ENCODE measurements at regions not wholly inside any gene's neighbourhood (a gene's known extent, or its start where the extent isn't known, plus 50 kb on each side); places are given as distances from the start of the nearest gene placed in this dataset.

- no peaks in the 10 kb centered on the region for H3K79me2 ChIP-seq (ENCODE audit: control insufficient read depth, insufficient read depth, low read length)
- H3K4me3 ChIP-seq (replicated peaks in 1 of 4; ENCODE audit: control extremely low read depth in 1 of 4, insufficient read depth in 1 of 4, low read depth in 3 of 4, low read length in 4 of 4), result no peak overlapping the region
- no peak overlapping the region for H3K4me2 ChIP-seq (ENCODE audit: extremely low read depth, insufficient read depth, low read length)
- no peak overlapping the region for H3K27ac ChIP-seq (ENCODE audit: insufficient read depth, low read length)
- no peak for TF ChIP-seq EZH2 (IDR thresholded peaks at IDR 0.05; ENCODE audit: low read length, missing control alignments)
- no peak for TF ChIP-seq CTCF (conservative IDR thresholded peaks at IDR 0.05 in 1 of 2, IDR thresholded peaks at IDR 0.05 in 1 of 2; ENCODE audit: low read depth in 1 of 2, low read length in 2 of 2)
- no peaks in the 10 kb centered on the region for H3K36me3 ChIP-seq (ENCODE audit: control insufficient read depth, insufficient read depth, low read length)
- no peaks in the 10 kb centered on the region for H4K20me1 ChIP-seq (ENCODE audit: control insufficient read depth, extremely low read depth, insufficient read depth, low read length)
- H3K9me3 ChIP-seq (ENCODE audit: control insufficient read depth, insufficient read depth, low read depth, low read length), result no peaks in the 10 kb centered on the region
- H3K27me3 ChIP-seq (ENCODE audit: control insufficient read depth, insufficient read depth, low read length), result no peaks in the 10 kb centered on the region
- no peak for DNase-seq (ENCODE audit: low read depth in 2 of 2)
- H3K9ac ChIP-seq (ENCODE audit: insufficient read depth, low read length), result no peak overlapping the region
- H2AFZ ChIP-seq (ENCODE audit: low read length), result no peak overlapping the region
- H3K4me1 ChIP-seq (ENCODE audit: control insufficient read depth, extremely low read depth, insufficient read depth, low read length), result no peaks in the 10 kb centered on the region
Measured at GRCh38 chr4:189367832-189368231, 572.8 kb upstream of the FRG1 start.

DNA sequence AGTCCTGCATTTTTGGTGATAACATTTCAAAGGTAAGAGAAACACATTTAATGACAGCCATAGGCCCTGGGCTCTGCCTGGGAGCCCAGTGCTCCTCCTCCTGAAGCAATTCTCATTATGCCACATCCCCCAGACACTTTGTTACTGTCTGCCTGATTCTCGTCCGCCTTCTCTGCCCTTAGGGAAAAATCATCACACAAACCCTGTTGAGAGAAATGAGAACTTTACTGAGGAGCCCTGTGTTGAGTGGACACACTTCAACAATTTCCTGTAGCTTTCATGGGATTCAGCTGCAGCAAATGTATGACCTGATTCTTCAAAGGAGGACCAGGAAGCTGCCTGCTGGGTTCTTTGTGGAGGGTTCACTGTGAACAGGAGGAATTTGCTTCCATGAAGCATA lies 566.5 kb upstream of the FRG1 start:
- Histone ChIP-seq H2AFZ (ENCODE audit: low read length) (no peak overlapping the region), H3K27ac (ENCODE audit: insufficient read depth, low read length) (no peak overlapping the region), H3K27me3 (ENCODE audit: control insufficient read depth, insufficient read depth, low read length) (no peaks in the 10 kb centered on the region), H3K4me3 (replicated peaks in 1 of 4; ENCODE audit: control extremely low read depth in 1 of 4, insufficient read depth in 1 of 4, low read depth in 3 of 4, low read length in 4 of 4) (no peak overlapping the region), H4K20me1 (ENCODE audit: control insufficient read depth, extremely low read depth, insufficient read depth, low read length) (no peaks in the 10 kb centered on the region), H3K4me2 (ENCODE audit: extremely low read depth, insufficient read depth, low read length) (no peak overlapping the region), H3K9ac (ENCODE audit: insufficient read depth, low read length) (no peak overlapping the region), H3K36me3 (ENCODE audit: control insufficient read depth, insufficient read depth, low read length) (no peaks in the 10 kb centered on the region), H3K79me2 (ENCODE audit: control insufficient read depth, insufficient read depth, low read length) (no peaks in the 10 kb centered on the region), H3K9me3 (ENCODE audit: control insufficient read depth, insufficient read depth, low read depth, low read length) (no peaks in the 10 kb centered on the region), H3K4me1 (ENCODE audit: control insufficient read depth, extremely low read depth, insufficient read depth, low read length) (no peaks in the 10 kb centered on the region)
- TF ChIP-seq EZH2 (IDR thresholded peaks at IDR 0.05; ENCODE audit: low read length, missing control alignments), result no peak
- no peak for TF ChIP-seq CTCF (conservative IDR thresholded peaks at IDR 0.05 in 1 of 2, IDR thresholded peaks at IDR 0.05 in 1 of 2; ENCODE audit: low read depth in 1 of 2, low read length in 2 of 2)
- no peak for DNase-seq (ENCODE audit: low read depth in 2 of 2)

DNA sequence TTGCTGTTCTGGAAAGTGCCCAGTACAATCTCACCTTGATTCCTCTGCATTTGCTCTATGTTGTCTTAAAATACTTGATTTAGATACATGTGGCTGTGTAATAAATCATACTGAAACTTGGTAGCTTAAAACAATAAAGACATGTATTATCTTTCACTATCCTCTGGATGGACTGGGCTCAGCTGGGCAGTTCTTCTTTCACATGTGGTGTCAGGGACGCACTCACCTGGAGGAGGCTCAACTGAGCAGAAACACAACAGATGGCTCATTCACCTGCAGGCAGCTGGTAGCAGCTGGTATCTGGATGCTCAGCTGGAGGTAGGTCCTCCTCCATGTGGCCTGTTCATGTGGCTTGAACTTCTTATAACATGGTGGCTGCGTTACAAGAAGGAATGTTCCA lies 563.8 kb upstream of the FRG1 start:
- Histone ChIP-seq H3K27ac (ENCODE audit: insufficient read depth, low read length) (no peak overlapping the region), H3K4me2 (ENCODE audit: extremely low read depth, insufficient read depth, low read length) (no peak overlapping the region), H4K20me1 (ENCODE audit: control insufficient read depth, extremely low read depth, insufficient read depth, low read length) (no peaks in the 10 kb centered on the region), H3K4me1 (ENCODE audit: control insufficient read depth, extremely low read depth, insufficient read depth, low read length) (no peaks in the 10 kb centered on the region), H2AFZ (ENCODE audit: low read length) (no peak overlapping the region), H3K9me3 (ENCODE audit: control insufficient read depth, insufficient read depth, low read depth, low read length) (no peaks in the 10 kb centered on the region), H3K36me3 (ENCODE audit: control insufficient read depth, insufficient read depth, low read length) (no peaks in the 10 kb centered on the region), H3K4me3 (replicated peaks in 1 of 4; ENCODE audit: control extremely low read depth in 1 of 4, insufficient read depth in 1 of 4, low read depth in 3 of 4, low read length in 4 of 4) (no peak overlapping the region), H3K27me3 (ENCODE audit: control insufficient read depth, insufficient read depth, low read length) (no peaks in the 10 kb centered on the region), H3K79me2 (ENCODE audit: control insufficient read depth, insufficient read depth, low read length) (no peaks in the 10 kb centered on the region), H3K9ac (ENCODE audit: insufficient read depth, low read length) (no peak overlapping the region)
- no peak for DNase-seq (ENCODE audit: low read depth in 2 of 2)
- TF ChIP-seq CTCF (conservative IDR thresholded peaks at IDR 0.05 in 1 of 2, IDR thresholded peaks at IDR 0.05 in 1 of 2; ENCODE audit: low read depth in 1 of 2, low read length in 2 of 2) (no peak), EZH2 (IDR thresholded peaks at IDR 0.05; ENCODE audit: low read length, missing control alignments) (no peak)

All from fibroblast of lung (primary cell).